Heart left ventricle (tissue), 16 donors: ENCODE measurements at regions not wholly inside any gene's neighbourhood (a gene's known extent, or its start where the extent isn't known, plus 50 kb on each side); places are given as distances from the start of the nearest gene placed in this dataset.

Source experiments
- ATAC-seq, 4 donors: fragments of 200-7000 bp; cut with Tn5 transposase; one replicate each; pipeline ENCODE4 v1.9.1; 2020 to 2022; ENCODE audit warnings: moderate library complexity in 4 of 4, mild to moderate bottlenecking in 3 of 4, moderate number of reproducible peaks in 1 of 4
- DNase-seq, 5 donors: peaks; one replicate each; pipeline ENCODE4 v3.0.0-alpha.2; 2020
- H3K27ac ChIP-seq, 12 donors: fragments of 200-600 bp; sonication (generic) in 4 of 12; one replicate each; pipeline versions ENCODE4 v1.5.0 to v1.8.0; 2016 to 2022; ENCODE audit warnings: mild to moderate bottlenecking in 2 of 12
- H3K27me3 ChIP-seq, 9 donors: fragments of 200-600 bp; sonication (generic) in 2 of 9; one replicate each; pipeline versions ENCODE4 v1.5.1 to v1.8.0; 2016 to 2022; ENCODE audit warnings: mild to moderate bottlenecking in 3 of 9
- H3K36me3 ChIP-seq, 9 donors: fragments of 200-600 bp; sonication (generic) in 2 of 9; one replicate each; pipeline versions ENCODE4 v1.5.0 to v1.8.0; 2018 to 2022; ENCODE audit warnings: mild to moderate bottlenecking in 2 of 9
- H3K4me1 ChIP-seq, 12 donors: fragments of 200-600 bp; sonication (generic) in 4 of 12; one replicate each; pipeline versions ENCODE4 v1.5.0 to v1.8.0; 2016 to 2022; ENCODE audit warnings: mild to moderate bottlenecking in 3 of 12
- H3K4me3 ChIP-seq, 12 donors: fragments of 200-600 bp; sonication (generic) in 4 of 12; one replicate each; pipeline versions ENCODE4 v1.5.0 to v1.8.0; 2017 to 2022; ENCODE audit warnings: mild to moderate bottlenecking in 9 of 12, moderate library complexity in 4 of 12
- H3K9me3 ChIP-seq, 12 donors: fragments of 200-600 bp; sonication (generic) in 4 of 12; one replicate each; pipeline versions ENCODE4 v1.5.0 to v1.8.0; 2016 to 2022; ENCODE audit warnings: mild to moderate bottlenecking in 1 of 12
- CTCF ChIP-seq, 12 donors: fragments of 200-600 bp; sonication (generic) in 4 of 12; IDR thresholded peaks; one replicate each; pipeline versions ENCODE4 v1.5.0 to v1.8.0; 2018 to 2022; ENCODE audit warnings: antibody characterized with exemption in 12 of 12, mild to moderate bottlenecking in 5 of 12
- POLR2A ChIP-seq, 2 donors: fragments of 450-650 bp; IDR thresholded peaks; one replicate each; pipeline ENCODE4 v1.6.1; 2017; ENCODE audit warnings: antibody characterized with exemption in 2 of 2, mild to moderate bottlenecking in 2 of 2, moderate library complexity in 2 of 2
- WGBS, 4 donors: extraction: QIAGEN DNeasy Blood & Tissue Kit in 2 of 4; methylation state at CpG; one replicate each; pipeline versions ENCODE4 v1.1.5 to v1.1.7; 2013 to 2018; 5-methylcytosine and 5-hydroxymethylcytosine counted together
- intact Hi-C, 10 donors: fragments of 100-400 bp; cut with DNase I; formaldehyde crosslinking; loops; one replicate each; pipeline versions ENCODE4 v1.11.1 to v1.14.2; 2022
- donor health status: ischemic (EF 13 %, LVEDD 7.1; RV severe dilation, severe dysfunction).
- donor health status: healthy with polysubstance abuse.
- donor health status: DM: no; HTN: yes; CAD: no.
- donor health status: DM: no; HTN: no; CAD: no.
- donor health status: ischemic (EF 25% LVEDD 6.9; RV normal size, moderate dysfunction).
- donor health status: ischemic (EF 25% LVEDD 5.7; RV mildly dilated, moderate dysfunction).
- donor health status: healthy.
- donor health status: DM: yes; HTN: yes; CAD: no.
- donor health status: ischemic (EF 35%, LVEDD 5.7; RV mildly dilated, moderate dysfunction).
- donor health status: nonischemic (EF 11% LVEDD 7.7; RV severe dilation, severe dysfunction).
- donor health status: DM: yes; HTN: yes; CAD: no.
- donor health status: PGD.
- donor health status: ischemic (EF 29% LVEDD 5.4; RV normal size, mild dysfunction).
- donor health status: nonischemic (EF 23%, LVEDD 6.1; RV moderate dilation, normal function).

- Histone ChIP-seq H3K4me1 (no peaks in the 10 kb centered on the region), H3K9me3 (no peaks in the 10 kb centered on the region), H3K36me3 (no peaks in the 10 kb centered on the region), H3K27ac (no peak overlapping the region), H3K27me3 (no peaks in the 10 kb centered on the region), H3K4me3 (no peak overlapping the region)
- intact Hi-C loops = no loop called here
- WGBS, 4 donors = 65 to 77% (median 72%) methylated on average over 1 of the region's 1 CpG
- no peak for ATAC-seq
- TF ChIP-seq CTCF (IDR thresholded peaks at IDR 0.05) = no peak
- TF ChIP-seq POLR2A (IDR thresholded peaks at IDR 0.05) = no peak
- DNase-seq = no peak
These were observed 129.6 kb upstream of the PRLR start for GRCh38 chr5:35359859-35360258.

GRCh38 chr5:35357973-35358372, 127.7 kb upstream of the PRLR start:
- WGBS, 4 donors = 94 to 100% (median 94%) methylated on average over 3 of the region's 3 CpGs
- ATAC-seq = no peak
- Histone ChIP-seq H3K27ac (no peak overlapping the region), H3K4me3 (no peak overlapping the region), H3K9me3 (peaks cover 0 to 4% (median 0%) of the 10 kb centered on the region in 12 donors), H3K27me3 (no peaks in the 10 kb centered on the region), H3K4me1 (no peaks in the 10 kb centered on the region), H3K36me3 (no peaks in the 10 kb centered on the region)
- intact Hi-C loops = no loop called here
- DNase-seq = no peak
- TF ChIP-seq POLR2A (IDR thresholded peaks at IDR 0.05) (no peak), CTCF (IDR thresholded peaks at IDR 0.05) (no peak)

- Histone ChIP-seq H3K9me3 (peaks cover 0 to 16% (median 4%) of the 10 kb centered on the region in 12 donors), H3K27ac (no peak overlapping the region), H3K36me3 (no peaks in the 10 kb centered on the region), H3K27me3 (no peaks in the 10 kb centered on the region), H3K4me3 (no peak overlapping the region), H3K4me1 (no peaks in the 10 kb centered on the region)
- ATAC-seq (no peak), DNase-seq (no peak)
- TF ChIP-seq CTCF (IDR thresholded peaks at IDR 0.05) = no peak
- TF ChIP-seq POLR2A (IDR thresholded peaks at IDR 0.05) = no peak
- intact Hi-C loops = no loop called here
- 81 to 85% (median 82%) methylated on average over 4 of the region's 4 CpGs for WGBS, 4 donors
These were observed 126.4 kb upstream of the PRLR start for GRCh38 chr5:35356725-35357124.

GRCh38 chr5:35354751-35355150, 124.5 kb upstream of the PRLR start:
- no peaks in the 10 kb centered on the region for H3K27me3 ChIP-seq
- no peaks in the 10 kb centered on the region for H3K4me1 ChIP-seq
- H3K9me3 ChIP-seq = peaks cover 0 to 31% (median 10%) of the 10 kb centered on the region in 12 donors
- H3K36me3 ChIP-seq = no peaks in the 10 kb centered on the region
- H3K27ac ChIP-seq = no peak overlapping the region
- ATAC-seq (no peak), DNase-seq (no peak)
- no peak overlapping the region for H3K4me3 ChIP-seq
- 14 to 38% (median 25%) methylated on average over 3 of the region's 3 CpGs for WGBS, 4 donors
- no peak for TF ChIP-seq POLR2A (IDR thresholded peaks at IDR 0.05)
- TF ChIP-seq CTCF (IDR thresholded peaks at IDR 0.05) = no peak
- intact Hi-C loops = no loop called here
